AG08395 (cell line): ENCODE measurements at regions not wholly inside any gene's neighbourhood (a gene's known extent, or its start where the extent isn't known, plus 50 kb on each side); places are given as distances from the start of the nearest gene placed in this dataset.

Source experiments
- DNase-seq: peaks from one replicate; pipeline ENCODE4 v3.0.0; 2012; ENCODE audit warnings: mixed read lengths, low spot score

DNA sequence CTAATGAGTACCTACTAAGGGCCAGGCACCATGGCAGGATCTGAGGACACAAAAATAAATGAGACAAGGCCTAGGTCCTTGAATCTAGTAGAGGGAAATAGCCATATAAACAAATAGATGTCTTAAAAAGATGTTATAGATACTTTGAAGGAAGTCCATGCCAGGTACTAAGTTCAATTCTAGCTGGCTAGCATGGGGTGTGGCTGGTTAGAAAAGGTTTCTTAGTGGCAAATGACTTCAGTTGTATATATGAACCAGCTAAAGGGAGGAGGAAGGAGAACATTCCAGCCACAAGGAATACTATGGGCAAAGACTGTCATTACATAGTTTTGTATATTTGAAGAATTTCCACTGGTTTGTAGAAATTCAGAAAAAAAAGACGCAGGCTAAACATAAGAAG is 133.6 kb upstream of the BMP4 start:
- DNase-seq = no peak

DNA sequence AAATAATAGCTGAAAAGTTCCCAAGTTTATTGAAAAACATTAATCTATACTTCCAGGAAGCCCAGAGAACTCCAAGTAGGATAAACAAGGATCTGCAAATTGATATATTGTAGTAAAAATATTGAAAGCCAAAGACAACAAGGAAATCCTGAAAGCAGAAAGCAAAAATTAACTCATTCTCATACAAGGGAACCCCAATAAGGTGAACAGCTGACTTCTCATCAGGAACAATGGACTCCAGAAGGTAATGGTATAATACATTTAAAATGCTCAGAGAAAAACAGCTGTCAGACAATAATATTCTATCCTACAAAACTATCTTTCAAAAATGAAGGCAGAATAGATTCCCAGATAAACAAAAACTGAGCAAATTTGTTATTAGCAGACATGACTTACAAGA is 138.1 kb upstream of the BMP4 start:
- no peak for DNase-seq

DNA sequence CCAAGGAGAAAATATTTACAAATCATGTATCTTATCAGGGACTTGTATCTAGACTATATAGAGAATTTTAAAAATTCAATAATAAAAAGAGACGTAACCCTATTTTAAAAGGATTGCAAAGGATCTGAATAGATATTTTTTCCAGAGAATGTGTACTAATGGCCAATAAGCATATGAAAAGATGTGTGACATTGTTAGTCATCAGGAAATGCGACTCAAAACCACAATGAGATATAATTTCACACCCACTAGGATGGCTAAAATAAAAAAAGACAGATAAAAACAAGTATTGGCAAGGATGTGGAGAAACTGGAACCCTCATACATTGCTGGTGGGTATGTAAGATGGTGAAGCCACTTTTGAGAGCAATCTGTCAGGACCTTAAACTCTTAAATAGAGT is 141.9 kb upstream of the BMP4 start:
- DNase-seq = no peak

- DNase-seq = no peak
Measured at GRCh38 chr14:54102051-54102456, 145.4 kb upstream of the BMP4 start.

- no peak for DNase-seq
Measured at GRCh38 chr14:54102530-54102929, 145.9 kb upstream of the BMP4 start.

DNA sequence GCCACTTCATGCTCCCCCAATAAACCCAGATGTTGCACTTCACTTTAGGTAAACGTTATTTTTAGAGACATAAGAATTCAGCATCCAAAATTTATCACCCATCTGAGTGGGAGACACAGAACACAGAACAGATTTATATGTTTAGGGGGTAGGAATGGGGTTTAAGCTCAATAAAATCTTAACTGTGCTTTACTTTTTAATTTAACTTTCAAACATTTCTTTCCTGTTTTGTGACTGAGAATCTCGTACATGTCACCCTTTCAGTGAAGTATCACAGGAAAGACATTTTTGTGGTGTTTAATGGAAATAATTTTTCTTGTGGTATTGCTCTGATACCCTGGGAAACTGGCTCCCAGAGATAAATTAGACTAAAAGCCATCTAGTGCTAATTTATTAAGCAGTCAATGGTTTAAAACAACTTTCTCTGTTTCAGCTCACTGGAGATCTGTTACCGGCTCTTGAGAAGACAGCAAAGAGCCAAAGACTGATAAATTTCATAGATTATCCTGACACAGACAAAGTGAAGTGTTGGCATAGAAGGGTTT is 148.0 kb upstream of the BMP4 start:
- no peak for DNase-seq

DNA sequence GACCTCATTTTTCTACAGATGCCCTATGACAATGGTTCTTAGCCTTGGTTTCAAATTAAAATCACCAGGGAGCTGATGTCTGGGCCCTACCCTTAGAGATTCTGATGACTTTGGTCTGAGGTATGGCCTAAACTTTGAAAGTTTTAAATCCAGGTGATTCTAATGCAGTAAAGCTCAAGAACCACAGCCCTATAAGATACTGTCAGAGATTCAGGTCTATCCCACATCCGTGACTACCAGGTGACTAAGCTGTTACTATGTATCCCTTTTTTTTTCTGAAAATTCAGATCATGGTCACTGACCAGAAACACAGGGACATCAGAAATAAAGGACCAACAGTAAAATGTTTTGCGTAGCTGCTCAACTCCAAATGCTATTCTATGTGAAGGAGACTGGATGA is 148.8 kb upstream of the BMP4 start:
- no peak for DNase-seq

GRCh38 chr14:54105898-54106297 is 149.3 kb upstream of the BMP4 start:
- no peak for DNase-seq

GRCh38 chr14:54106661-54107377 is 150.2 kb upstream of the BMP4 start:
- DNase-seq = peak; percentile 36

DNA sequence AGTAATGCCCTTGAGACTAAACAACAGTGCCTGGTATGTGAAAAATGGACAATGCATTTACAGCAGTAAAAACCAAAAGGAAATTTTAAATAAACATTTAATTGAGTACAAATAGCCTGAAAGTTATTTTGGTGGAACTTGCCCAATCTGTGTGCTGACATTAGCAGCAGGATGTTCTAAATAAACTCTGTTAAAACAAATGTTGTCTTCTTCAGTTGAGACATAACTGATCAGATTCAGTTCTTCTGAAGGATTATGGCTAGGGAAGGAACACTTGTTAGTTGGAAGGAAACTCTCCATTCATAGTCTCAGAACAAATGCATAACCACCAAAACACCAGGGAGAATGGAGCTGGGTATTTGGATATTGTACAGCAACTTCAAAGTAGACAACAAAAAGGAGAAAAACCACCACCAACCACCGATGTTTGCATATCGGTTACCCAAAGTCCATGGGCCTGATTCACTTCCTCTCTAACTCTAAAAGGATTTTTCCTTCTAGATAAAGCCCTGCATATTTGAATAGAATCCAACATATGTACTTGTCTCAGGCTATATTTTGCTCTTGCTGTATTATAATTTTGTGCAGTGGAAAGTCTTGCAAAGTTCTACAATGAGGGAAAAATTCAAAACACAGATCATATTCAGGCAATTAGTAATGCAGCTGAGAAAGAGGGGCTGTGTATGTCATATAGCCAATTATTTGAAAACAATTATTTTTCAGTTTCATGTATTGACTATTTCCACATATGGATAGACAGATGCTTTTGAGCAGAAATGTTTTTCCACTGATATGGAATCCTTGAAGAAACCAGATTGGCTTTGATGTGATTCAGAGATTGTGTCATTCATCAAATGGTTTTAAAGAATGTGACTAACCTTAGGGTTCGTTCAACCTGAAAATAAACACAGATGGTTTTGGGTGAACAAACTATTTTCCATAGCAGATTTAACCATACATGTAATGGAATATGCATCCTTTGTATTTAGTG is 152.2 kb upstream of the BMP4 start:
- DNase-seq = peak; percentile 29

DNA sequence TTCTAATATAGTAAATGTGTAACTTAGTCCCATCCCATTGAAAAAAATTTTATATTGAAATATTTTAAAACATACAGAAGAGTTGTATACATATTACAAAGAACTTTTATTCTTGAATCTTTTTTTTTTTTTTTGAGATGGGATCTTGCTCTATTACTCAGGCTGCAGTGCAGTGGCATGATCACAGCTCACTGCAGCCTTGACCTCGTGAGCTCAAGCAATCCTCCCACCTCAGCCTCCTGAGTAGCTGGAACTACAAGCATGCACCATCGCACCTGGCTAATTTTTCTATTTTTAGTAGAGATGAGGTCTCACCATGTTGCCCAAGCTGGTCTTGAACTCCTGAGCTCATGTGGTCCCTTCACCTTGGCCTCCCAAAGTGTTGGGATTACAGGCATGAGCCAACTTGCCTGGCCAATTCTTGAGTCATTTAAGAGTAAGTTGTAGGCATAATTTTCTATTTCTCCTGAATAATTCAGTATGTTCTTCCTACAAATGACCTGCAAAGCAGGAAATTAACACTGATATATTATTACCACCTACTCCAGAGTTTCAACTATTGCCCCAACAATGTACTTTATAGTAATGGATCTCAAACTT is 153.0 kb upstream of the BMP4 start:
- no peak for DNase-seq

DNA sequence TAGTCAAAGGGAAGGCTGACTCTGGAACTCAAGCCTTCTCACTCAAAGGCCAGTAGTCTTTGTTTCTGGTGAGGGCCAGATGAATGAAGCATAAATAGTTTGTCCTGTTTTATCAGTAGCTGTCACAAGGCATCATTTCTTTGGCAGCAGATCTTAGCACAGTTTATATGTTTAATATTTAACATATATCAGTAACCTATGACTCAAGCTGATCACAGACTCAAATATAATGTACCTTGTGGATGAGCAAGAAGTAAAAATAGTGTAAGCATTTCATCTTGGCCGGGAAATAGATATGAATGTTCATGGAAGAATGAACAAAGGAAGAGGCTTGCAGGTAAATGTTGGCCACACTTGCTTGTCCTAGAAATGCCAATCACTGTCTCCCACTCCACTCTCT is 158.3 kb upstream of the BMP4 start:
- no peak for DNase-seq

DNA sequence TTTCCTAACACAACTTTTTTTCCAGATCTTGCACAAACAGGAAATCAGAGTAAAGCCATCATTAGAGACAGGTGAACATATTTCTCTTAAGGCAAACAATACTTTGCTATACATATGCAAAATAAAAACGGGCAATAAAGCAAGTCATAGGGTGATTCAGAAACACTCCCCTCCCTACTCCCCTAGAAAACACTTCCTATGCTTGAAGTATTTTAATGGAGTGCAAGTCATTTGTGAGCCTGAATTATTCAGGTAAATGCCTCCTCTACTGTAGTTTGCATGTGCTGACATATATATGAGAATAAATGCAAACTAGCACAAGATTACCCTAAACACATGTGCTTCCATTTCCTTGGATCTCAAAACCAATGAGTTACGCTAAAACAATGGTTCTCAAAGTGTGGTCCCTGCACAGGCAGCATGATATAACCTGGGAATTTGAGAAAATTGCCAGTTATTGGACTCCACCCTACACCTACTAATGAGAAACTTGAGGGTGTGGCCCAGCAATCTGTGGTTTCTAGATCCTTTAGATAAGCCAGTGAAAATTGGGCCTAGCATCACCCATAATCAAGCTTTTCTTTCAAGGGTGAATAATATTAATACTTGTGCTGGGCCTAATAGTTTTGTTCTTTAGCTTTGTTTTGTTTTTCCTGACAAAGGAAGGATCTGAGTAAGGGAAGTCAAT is 159.7 kb upstream of the BMP4 start:
- DNase-seq = no peak

- DNase-seq = peak; percentile 54
Measured at GRCh38 chr14:54116972-54117371, 160.3 kb upstream of the BMP4 start.

- DNase-seq = no peak
Measured at GRCh38 chr14:54117396-54117795, 160.8 kb upstream of the BMP4 start.

GRCh38 chr14:54117924-54118323 is 161.3 kb upstream of the BMP4 start:
- DNase-seq = no peak

GRCh38 chr14:54120260-54120659 is 163.6 kb upstream of the BMP4 start:
- no peak for DNase-seq

DNA sequence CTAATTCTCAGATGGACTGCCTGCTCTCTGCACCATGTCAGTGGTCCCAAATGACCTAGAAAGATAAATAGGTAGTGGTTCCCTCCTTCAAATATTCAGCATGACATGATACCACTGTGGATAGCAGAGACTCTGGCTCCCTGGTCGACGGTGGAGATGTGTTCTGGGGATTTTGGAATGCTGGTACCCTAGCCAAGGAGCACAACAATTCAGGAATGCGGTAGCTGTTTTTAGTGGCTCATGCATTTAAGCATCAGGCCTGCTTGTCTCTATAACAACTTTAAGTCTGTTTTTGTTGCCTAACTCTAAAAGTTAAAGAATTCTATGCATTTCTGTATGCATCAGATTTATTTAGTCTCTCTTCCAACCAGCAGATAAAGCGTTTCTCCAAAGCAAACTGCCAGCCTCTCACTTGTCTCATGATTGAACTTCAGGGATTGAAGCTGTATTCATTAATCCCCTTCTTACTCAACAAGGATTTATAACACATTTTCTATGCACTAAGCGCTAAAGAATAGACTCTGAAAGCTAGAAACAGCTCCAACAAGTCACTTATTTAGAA is 164.9 kb upstream of the BMP4 start:
- no peak for DNase-seq

- no peak for DNase-seq
Measured at GRCh38 chr14:54123841-54124240, 167.2 kb upstream of the BMP4 start.

DNA sequence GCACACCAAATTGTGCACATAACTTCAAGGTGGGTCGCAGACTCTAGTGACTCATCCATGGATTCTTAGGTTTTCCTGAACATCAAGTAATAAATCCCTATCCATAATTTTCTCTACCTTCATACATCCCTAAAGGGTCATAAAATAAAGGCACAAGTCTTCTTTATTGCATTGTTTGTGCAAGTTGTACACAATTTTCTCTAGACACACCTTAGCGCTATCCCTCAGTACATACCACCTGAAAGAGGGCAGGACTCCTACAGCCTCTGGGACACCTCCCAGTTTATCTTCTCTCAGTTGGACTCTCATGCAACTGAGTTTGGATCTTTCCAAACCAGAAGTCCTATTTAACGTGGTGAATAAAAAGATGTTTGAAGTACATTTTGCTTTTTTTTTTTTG is 168.5 kb upstream of the BMP4 start:
- DNase-seq = no peak

DNA sequence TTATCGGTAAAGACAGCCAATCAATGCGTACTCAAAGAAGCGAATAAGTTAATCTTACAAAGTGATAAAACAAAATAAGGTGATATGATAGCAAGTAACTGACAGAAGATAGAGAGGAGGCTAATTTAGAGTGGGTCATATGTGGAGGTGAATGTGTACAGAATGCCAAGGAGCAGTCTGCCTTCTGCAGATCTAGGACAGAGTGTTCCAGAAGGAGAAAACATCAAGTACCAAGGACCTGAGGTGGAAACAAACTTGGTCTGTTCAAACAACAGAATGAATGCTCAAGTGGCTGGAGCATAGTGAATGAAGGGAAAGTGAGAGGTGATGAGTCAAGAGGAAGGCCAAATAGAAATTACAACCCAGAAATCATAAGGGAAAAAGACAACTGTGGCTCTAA is 170.3 kb upstream of the BMP4 start:
- DNase-seq = no peak

DNA sequence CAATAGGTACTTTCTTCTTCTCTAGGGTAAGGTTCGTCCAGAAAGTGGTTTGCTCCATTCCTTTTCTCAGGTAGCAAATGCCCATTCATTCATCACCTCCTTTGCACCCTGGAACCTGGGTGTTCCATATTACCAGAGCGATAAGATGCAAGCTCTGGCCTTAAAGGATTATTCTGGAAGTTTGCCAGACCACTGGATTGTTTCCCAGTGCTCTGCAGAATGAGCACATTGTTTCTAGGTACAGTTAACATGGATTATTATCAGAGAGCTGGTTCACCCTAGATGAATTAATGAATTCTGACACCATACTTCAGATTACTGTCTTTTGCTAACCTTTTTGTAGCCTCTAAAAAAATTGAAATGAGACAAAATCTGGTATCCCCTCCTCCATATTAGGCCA is 170.9 kb upstream of the BMP4 start:
- DNase-seq = no peak
